22Rv1 (cell line): ENCODE measurements at regions not wholly inside any gene's neighbourhood (a gene's known extent, or its start where the extent isn't known, plus 50 kb on each side); places are given as distances from the start of the nearest gene placed in this dataset.
"Not testable (repeated sequence)": the region's sequence is repeated elsewhere in the genome, so short reads cannot be mapped to it uniquely, and the experiment has no call there.

ENCODE experiments used
- H3K27ac ChIP-seq: fragments of 450-650 bp; 2 replicates; pipeline ENCODE4 v1.5.1; 2017
- CTCF ChIP-seq: fragments of 450-650 bp; IDR thresholded peaks from 2 replicates; pipeline ENCODE4 v1.5.1; 2017; ENCODE audit warnings: mild to moderate bottlenecking
- ZFX ChIP-seq: fragments of 450-650 bp; IDR thresholded peaks from 2 replicates; pipeline ENCODE4 v1.6.1; 2017; ENCODE audit warnings: antibody characterized with exemption, borderline replicate concordance

DNA sequence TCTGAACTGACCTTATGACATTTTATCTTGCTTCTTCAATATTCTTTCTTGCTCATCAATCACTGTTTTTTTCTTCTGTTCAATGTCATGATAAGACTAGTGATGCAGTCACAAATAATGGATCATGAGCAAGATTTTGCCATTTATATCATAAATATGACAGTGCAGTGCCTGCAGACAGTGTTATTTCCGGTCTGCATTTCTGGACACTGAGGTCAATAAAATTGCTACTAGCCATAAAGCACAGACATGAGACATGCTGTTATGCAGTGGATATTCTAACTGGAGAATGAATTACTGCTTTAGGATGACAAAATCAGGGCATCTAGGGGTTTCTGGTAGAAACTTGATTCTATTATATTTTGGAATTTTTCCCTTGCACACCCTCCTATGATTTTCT, 1509.7 kb upstream of the LRRTM3 start:
- no peak overlapping the region for H3K27ac ChIP-seq
- no peak for TF ChIP-seq CTCF
- no peak for TF ChIP-seq ZFX

DNA sequence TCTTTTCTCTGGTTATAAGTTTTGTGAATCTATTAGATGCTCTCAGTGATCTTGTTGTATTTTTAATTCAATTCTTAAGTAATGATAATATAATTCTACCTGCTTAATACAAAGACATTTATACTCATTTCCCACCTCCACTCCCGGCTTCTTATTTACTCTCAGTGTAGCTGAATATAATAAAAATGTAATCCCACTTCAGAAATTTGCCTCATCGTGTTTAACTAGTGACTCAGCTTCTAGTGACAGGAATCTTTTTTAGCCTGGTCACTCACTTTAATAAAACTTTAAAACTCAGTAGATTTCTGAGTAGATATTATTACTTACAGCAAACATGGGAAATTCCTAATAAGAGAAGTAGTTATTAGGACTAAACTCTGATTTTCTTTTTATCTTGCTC, 1506.2 kb upstream of the LRRTM3 start:
- TF ChIP-seq CTCF (no peak), ZFX (no peak)
- no peak overlapping the region for H3K27ac ChIP-seq

GRCh38 chr10:65423043-65423442, 1502.8 kb upstream of the LRRTM3 start:
- no peak for TF ChIP-seq CTCF
- TF ChIP-seq ZFX, result no peak
- H3K27ac ChIP-seq, result no peak overlapping the region

- H3K27ac ChIP-seq, result not testable (repeated sequence)
Observed at GRCh38 chr10:65429381-65429780, 1496.5 kb upstream of the LRRTM3 start.

GRCh38 chr10:65430979-65431378, 1494.9 kb upstream of the LRRTM3 start:
- H3K27ac ChIP-seq, result no peak overlapping the region
- TF ChIP-seq ZFX, result no peak
- TF ChIP-seq CTCF, result no peak

DNA sequence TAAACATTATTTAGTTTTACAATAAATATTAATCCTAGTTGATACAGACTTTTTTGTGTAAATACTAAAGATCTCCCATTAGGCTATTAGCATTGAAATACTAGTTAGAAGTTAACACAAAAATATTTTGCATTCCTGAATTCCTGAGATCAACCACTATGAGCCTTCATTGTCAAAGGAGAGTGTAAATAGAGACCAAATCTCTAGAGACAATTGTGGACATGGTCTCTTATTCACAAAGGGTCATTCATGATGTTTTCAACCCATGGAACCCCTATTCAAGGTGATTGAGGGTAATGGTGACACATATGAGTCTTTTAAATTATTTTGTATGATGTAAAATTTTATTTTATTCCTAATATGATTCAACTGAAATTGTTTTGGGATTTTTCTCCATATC, 1454.8 kb upstream of the LRRTM3 start:
- no peak overlapping the region for H3K27ac ChIP-seq
- TF ChIP-seq CTCF, result no peak
- TF ChIP-seq ZFX, result no peak

DNA sequence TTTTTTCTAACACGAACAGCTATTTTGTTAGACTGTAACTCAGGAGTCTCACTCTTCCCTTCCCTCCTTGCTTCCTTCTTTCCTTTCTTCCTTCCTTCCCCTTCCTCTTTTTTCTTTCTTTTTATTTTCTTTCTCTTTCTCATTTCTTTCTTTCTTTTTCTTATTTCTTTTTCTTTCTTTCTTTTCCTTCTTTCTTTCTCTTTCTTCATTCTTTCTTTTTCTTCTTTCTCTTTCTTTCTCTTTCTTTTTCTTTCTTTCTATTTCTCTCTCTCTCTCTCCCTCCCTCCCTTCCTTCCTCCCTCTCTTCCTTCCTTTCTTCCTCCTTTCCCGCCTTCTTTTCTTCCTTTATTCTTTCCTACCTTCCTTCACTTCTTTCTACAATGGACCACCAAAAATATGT, 1443.0 kb upstream of the LRRTM3 start:
- TF ChIP-seq CTCF, result no peak

GRCh38 chr10:65491799-65492198, 1434.0 kb upstream of the LRRTM3 start:
- TF ChIP-seq ZFX (no peak), CTCF (no peak)
- no peak overlapping the region for H3K27ac ChIP-seq

More for the DNA sequence above, 1443.0 kb upstream of the LRRTM3 start:
- H3K27ac ChIP-seq, result no peak overlapping the region
